ENCODE measurements at regions not wholly inside any gene's neighbourhood (a gene's known extent, or its start where the extent isn't known, plus 50 kb on each side); places are given as distances from the start of the nearest gene placed in this dataset.

GRCh38 chr2:196415384-196415783 is 224.1 kb upstream of the CCDC150 start:
- DNase-seq, result no peak
- Histone ChIP-seq H2BK12ac (ENCODE audit: insufficient read length, low read depth, low read length) (no peak overlapping the region), H3K56ac (ENCODE audit: insufficient read length, low read depth, low read length) (no peak overlapping the region), H3K79me2 (ENCODE audit: insufficient read depth, low read length) (no peaks in the 10 kb centered on the region), H3K27me3 (ENCODE audit: insufficient read depth, low read length) (no peaks in the 10 kb centered on the region), H3K4ac (ENCODE audit: low read depth, low read length) (no peak overlapping the region), H3K4me1 (ENCODE audit: insufficient read depth, low read length) (no peaks in the 10 kb centered on the region), H4K20me1 (ENCODE audit: control insufficient read depth, insufficient read depth, insufficient read length) (no peaks in the 10 kb centered on the region), H2BK120ac (ENCODE audit: low read depth, low read length, poor library complexity, severe bottlenecking) (no peak overlapping the region), H2BK15ac (ENCODE audit: low read depth, low read length) (no peak overlapping the region), H3K23ac (ENCODE audit: insufficient read length, low read depth, low read length) (no peak overlapping the region), H3K18ac (ENCODE audit: insufficient read length, low read depth, low read length) (no peak overlapping the region), H2BK5ac (ENCODE audit: insufficient read length, low read length) (no peak overlapping the region), H4K5ac (ENCODE audit: insufficient read length, low read depth, low read length) (no peak overlapping the region), H3K23me2 (ENCODE audit: insufficient read length, low read depth, low read length, poor library complexity, severe bottlenecking) (no peaks in the 10 kb centered on the region), H3K79me1 (ENCODE audit: insufficient read depth, low read depth, low read length, poor library complexity, severe bottlenecking) (no peaks in the 10 kb centered on the region), H2AFZ (ENCODE audit: low read length) (no peak overlapping the region), H3K9ac (ENCODE audit: extremely low read depth, insufficient read length, low read length) (no peak overlapping the region), H4K91ac (ENCODE audit: insufficient read length, low read depth, low read length) (no peak overlapping the region), H3K14ac (ENCODE audit: insufficient read depth, low read length) (no peak overlapping the region), H3K4me2 (ENCODE audit: insufficient read depth, insufficient read length, low read length) (no peak overlapping the region), H3K9me3 (ENCODE audit: control insufficient read depth, low read depth, low read length) (no peaks in the 10 kb centered on the region), H4K8ac (replicated peaks; ENCODE audit: insufficient read length, low read depth, low read length) (no peak overlapping the region), H3T11ph (ENCODE audit: low read length) (no peak overlapping the region), H2AK5ac (ENCODE audit: insufficient read length, low read length) (no peak overlapping the region), H3K27ac (ENCODE audit: insufficient read length, low read depth, low read length) (no peak overlapping the region), H2BK20ac (ENCODE audit: low read depth, low read length, poor library complexity, severe bottlenecking) (no peak overlapping the region)
- no peaks in the 10 kb centered on the region for H3K27me3 Mint-ChIP-seq (ENCODE audit: low read depth)
- no peaks in the 10 kb centered on the region for H3K36me3 Mint-ChIP-seq (ENCODE audit: insufficient read depth in 1 of 3, low read depth in 3 of 3)
- no peaks in the 10 kb centered on the region; a peak in 1 of 5 replicates for H3K9me3 Mint-ChIP-seq
- TF ChIP-seq CTCF (conservative IDR thresholded peaks at IDR 0.05), result no peak
- no peak overlapping the region for H3K4me3 Mint-ChIP-seq
- WGBS (ENCODE audit: extremely low coverage, insufficient read length, low lambda C conversion rate), result no CpG with 5 or more reads among the region's 5 CpGs
- H3K4me1 Mint-ChIP-seq, result no peaks in the 10 kb centered on the region
- H3K27ac Mint-ChIP-seq, result peak overlapping the region in 1 of 3 experiments; percentile 9; a peak in 1 of 7 replicates

Measured in H9 (cell line).